GM19463 (cell line): ENCODE measurements at regions not wholly inside any gene's neighbourhood (a gene's known extent, or its start where the extent isn't known, plus 50 kb on each side); places are given as distances from the start of the nearest gene placed in this dataset.

ENCODE experiments used
- ATAC-seq: cut with Tn5 transposase; IDR thresholded peaks from one replicate; pipeline ENCODE4 v1.9.1; 2021; ENCODE audit warnings: mild to moderate bottlenecking, moderate library complexity; ENCODE audit not compliant: unreplicated experiment

- ATAC-seq: no peak
Measured at GRCh38 chr12:97316321-97316720, 146.3 kb upstream of the RMST start.

- no peak for ATAC-seq
Measured at GRCh38 chr12:97321621-97322020, 141.0 kb upstream of the RMST start.

- no peak for ATAC-seq
Measured at GRCh38 chr12:97322388-97322787, 140.2 kb upstream of the RMST start.

GRCh38 chr12:97323154-97323553 lies 139.4 kb upstream of the RMST start:
- no peak for ATAC-seq

- no peak for ATAC-seq
Measured at GRCh38 chr12:97324471-97324870, 138.1 kb upstream of the RMST start.

GRCh38 chr12:97335115-97335514 lies 127.5 kb upstream of the RMST start:
- ATAC-seq: no peak

- ATAC-seq: no peak
Measured at GRCh38 chr12:97336900-97337751, 125.5 kb upstream of the RMST start.

GRCh38 chr12:97342130-97342529 lies 120.5 kb upstream of the RMST start:
- no peak for ATAC-seq

GRCh38 chr12:97347956-97348355 lies 114.6 kb upstream of the RMST start:
- ATAC-seq: no peak

GRCh38 chr12:97358361-97358760 lies 104.2 kb upstream of the RMST start:
- no peak for ATAC-seq

GRCh38 chr12:97359021-97359690 lies 103.4 kb upstream of the RMST start:
- no peak for ATAC-seq

- no peak for ATAC-seq
Measured at GRCh38 chr12:97363693-97364092, 98.9 kb upstream of the RMST start.

GRCh38 chr12:97368462-97369163 lies 94.0 kb upstream of the RMST start:
- ATAC-seq: no peak

GRCh38 chr12:97375310-97375709 lies 87.3 kb upstream of the RMST start:
- ATAC-seq: no peak

- ATAC-seq: no peak
Measured at GRCh38 chr12:97380440-97380839, 82.2 kb upstream of the RMST start.

- no peak for ATAC-seq
Measured at GRCh38 chr12:97385121-97385520, 77.5 kb upstream of the RMST start.

GRCh38 chr12:97386133-97386581 lies 76.4 kb upstream of the RMST start:
- no peak for ATAC-seq

- ATAC-seq: no peak
Measured at GRCh38 chr12:97387844-97388243, 74.8 kb upstream of the RMST start.

GRCh38 chr12:97394657-97395056 lies 67.9 kb upstream of the RMST start:
- ATAC-seq: no peak

- ATAC-seq: no peak
Measured at GRCh38 chr12:97397008-97397407, 65.6 kb upstream of the RMST start.

- ATAC-seq: no peak
Measured at GRCh38 chr12:97398704-97399103, 63.9 kb upstream of the RMST start.

GRCh38 chr12:97404093-97404492 lies 58.5 kb upstream of the RMST start:
- no peak for ATAC-seq
